8988T (cell line): ENCODE measurements at regions not wholly inside any gene's neighbourhood (a gene's known extent, or its start where the extent isn't known, plus 50 kb on each side); places are given as distances from the start of the nearest gene placed in this dataset.

Experiments used
- DNase-seq: peaks from one replicate; pipeline ENCODE4 v3.0.0; 2011

GRCh38 chr2:121902171-121902591 lies 146.7 kb downstream of the TSN start:
- DNase-seq, result peak; percentile 60

- no peak for DNase-seq
Measured at GRCh38 chr2:121902616-121903015, 147.2 kb downstream of the TSN start.

- no peak for DNase-seq
Measured at GRCh38 chr2:121903037-121903689, 147.7 kb downstream of the TSN start.

- no peak for DNase-seq
Measured at GRCh38 chr2:121904656-121905055, 149.2 kb downstream of the TSN start.

GRCh38 chr2:121905201-121905600 lies 149.8 kb downstream of the TSN start:
- no peak for DNase-seq

- no peak for DNase-seq
Measured at GRCh38 chr2:121906170-121906569, 150.7 kb downstream of the TSN start.

GRCh38 chr2:121907928-121908327 lies 152.5 kb downstream of the TSN start:
- DNase-seq, result no peak

GRCh38 chr2:121910139-121910538 lies 154.7 kb downstream of the TSN start:
- DNase-seq, result no peak

- DNase-seq, result no peak
Measured at GRCh38 chr2:121911036-121911435, 155.6 kb downstream of the TSN start.

GRCh38 chr2:121917143-121917542 lies 161.7 kb downstream of the TSN start:
- DNase-seq, result no peak

- DNase-seq, result no peak
Measured at GRCh38 chr2:121918231-121918630, 162.8 kb downstream of the TSN start.

GRCh38 chr2:121919803-121920202 lies 164.4 kb downstream of the TSN start:
- no peak for DNase-seq

- DNase-seq, result no peak
Measured at GRCh38 chr2:121925466-121925865, 170.0 kb downstream of the TSN start.

- no peak for DNase-seq
Measured at GRCh38 chr2:121943285-121943684, 187.8 kb downstream of the TSN start.

- peak; percentile 58 for DNase-seq
Measured at GRCh38 chr2:121944072-121944831, 188.8 kb downstream of the TSN start.

GRCh38 chr2:121947674-121948073 lies 192.2 kb downstream of the TSN start:
- DNase-seq, result no peak

- DNase-seq, result no peak
Measured at GRCh38 chr2:121949271-121949670, 193.8 kb downstream of the TSN start.

- DNase-seq, result no peak
Measured at GRCh38 chr2:121955426-121955825, 200.0 kb downstream of the TSN start.

GRCh38 chr2:121955872-121956271 lies 200.4 kb downstream of the TSN start:
- DNase-seq, result no peak

- no peak for DNase-seq
Measured at GRCh38 chr2:121960251-121960650, 204.8 kb downstream of the TSN start.

- no peak for DNase-seq
Measured at GRCh38 chr2:121961761-121962160, 206.3 kb downstream of the TSN start.

- DNase-seq, result no peak
Measured at GRCh38 chr2:121965661-121966060, 210.2 kb downstream of the TSN start.

GRCh38 chr2:121966663-121967062 lies 211.2 kb downstream of the TSN start:
- DNase-seq, result no peak

GRCh38 chr2:121969166-121969565 lies 213.7 kb downstream of the TSN start:
- no peak for DNase-seq
